Activated naive CD4-positive, alpha-beta T cell treated with Interleukin-2 at 50 U/mL for 16 hours (primary cell): ENCODE measurements at regions not wholly inside any gene's neighbourhood (a gene's known extent, or its start where the extent isn't known, plus 50 kb on each side); places are given as distances from the start of the nearest gene placed in this dataset.
"Not testable (repeated sequence)": the region's sequence is repeated elsewhere in the genome, so short reads cannot be mapped to it uniquely, and the experiment has no call there.

Experiments used
- DNase-seq: peaks from one replicate; pipeline ENCODE4 v3.0.0-alpha.2; 2020

DNA sequence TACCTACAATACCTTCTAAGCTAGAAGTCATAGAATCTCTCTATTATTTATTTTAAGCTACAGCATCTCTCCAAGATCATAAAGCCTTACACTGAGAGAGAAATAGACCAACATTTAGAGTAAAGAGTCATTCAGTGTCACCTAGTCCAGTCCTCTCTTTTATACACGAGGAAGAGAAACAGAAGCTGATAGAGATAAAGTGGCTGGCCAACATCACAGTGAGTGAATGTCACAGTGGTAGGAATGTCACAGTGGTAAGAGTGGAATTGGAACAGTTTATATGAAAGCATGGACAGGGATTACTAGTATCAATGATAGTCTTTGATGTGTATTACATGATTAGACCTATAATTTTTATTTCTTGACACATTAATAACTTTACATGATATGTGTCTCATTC, 307.8 kb upstream of the NBPF12 start:
- not testable (repeated sequence) for DNase-seq

DNA sequence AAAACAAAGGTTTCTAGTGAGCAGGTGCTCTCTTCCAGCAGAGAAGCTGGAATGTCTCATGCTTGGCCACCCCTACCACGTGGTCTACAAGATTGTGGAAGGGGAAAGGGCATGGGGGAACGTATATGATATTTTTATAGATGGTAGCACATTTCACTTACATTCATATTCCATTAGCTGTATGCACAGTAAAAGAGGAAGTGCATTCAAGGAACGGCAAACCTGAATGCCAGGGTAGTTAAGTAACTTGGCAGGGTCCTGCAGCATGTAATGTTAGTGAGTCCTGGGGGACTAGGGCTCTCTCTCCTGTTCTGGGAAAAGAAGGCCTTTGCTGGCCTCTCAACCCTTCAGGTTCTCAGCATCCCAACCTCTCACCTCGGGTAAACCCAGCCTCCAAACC, 319.5 kb upstream of the NBPF12 start:
- DNase-seq = not testable (repeated sequence)

DNA sequence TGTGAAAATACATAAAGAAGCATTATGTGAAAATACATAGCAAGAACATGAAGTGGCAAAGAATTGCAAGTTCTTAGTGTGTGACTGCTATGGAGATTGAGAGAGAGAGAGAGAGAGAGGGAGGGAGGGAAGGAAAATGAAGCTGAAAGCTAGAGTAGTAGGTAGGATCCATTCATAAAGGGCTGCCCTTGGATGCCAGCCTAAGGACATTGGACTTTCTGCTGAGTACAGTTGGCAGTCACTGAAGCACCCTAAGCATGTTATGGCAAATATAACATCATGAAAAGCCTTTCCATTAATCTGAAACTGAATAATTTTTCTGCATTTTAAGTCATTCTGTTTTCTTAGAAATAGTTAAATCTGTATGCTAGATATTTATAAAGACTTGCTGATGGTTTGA, 333.4 kb upstream of the NBPF12 start:
- DNase-seq = not testable (repeated sequence)

DNA sequence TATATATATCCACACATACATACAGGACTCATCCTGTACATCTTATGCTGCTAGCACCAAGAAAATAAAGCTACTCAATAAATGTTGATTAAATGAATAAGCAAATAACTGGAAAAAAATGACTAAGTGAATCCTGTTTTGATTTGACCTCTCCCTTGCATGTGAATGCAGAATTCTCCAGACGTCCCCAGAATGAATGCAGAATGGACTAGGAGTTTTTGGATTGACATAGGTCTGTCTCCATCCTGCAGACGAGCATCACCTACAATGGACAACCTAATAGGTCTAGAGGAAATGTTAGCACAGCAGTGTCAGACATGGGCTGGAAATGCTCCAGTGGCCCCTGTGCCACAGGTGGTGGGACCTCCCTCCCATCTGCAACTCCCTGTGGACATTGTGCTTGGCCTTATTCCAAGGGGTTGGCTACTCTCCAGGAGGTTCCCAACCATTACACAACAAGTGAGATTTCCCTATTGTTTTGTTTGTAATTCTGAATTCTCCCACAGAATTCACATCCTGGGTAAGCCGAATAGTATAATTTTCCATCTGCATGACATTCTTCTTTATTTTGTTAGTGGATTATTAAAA, 337.3 kb upstream of the NBPF12 start:
- DNase-seq = not testable (repeated sequence)

DNA sequence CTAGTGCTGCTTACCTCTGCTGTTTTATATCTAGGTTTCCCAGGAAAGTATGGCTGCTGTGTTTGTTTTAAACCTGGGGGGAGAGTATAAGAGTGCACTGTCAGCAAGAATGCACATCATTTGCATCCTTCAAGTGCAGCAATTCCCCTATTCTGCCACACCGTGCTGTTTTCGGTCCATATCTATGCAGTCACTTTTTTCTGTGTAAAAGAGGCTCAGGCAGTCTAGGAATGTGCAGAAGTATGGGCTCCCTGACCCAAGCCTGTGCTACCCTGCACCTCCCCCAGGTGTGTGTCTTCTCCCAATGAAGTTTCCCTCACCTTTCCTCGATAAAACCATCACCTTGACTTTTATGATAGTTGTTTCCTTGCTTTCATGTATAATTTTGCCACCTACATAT, 338.2 kb upstream of the NBPF12 start:
- DNase-seq = not testable (repeated sequence)

DNA sequence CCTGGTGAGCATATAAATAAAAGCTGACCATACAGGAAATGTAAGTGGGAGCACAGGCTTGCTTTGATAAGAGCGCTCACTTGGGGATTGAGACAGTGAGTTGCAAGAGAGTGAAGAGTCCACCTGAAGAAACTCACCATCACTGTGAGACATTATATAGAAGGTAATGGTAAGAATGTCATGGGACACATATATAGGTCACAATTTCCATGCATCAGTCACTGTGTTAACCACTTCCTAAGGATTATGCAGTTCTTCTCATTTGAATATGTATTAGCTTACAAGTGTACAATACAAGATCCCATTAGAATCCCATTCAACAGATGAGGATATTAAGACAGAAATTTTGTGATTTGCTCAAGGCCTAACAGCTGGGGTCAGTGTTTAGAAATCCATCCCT, 352.4 kb upstream of the NOTCH2NLA start:
- not testable (repeated sequence) for DNase-seq

DNA sequence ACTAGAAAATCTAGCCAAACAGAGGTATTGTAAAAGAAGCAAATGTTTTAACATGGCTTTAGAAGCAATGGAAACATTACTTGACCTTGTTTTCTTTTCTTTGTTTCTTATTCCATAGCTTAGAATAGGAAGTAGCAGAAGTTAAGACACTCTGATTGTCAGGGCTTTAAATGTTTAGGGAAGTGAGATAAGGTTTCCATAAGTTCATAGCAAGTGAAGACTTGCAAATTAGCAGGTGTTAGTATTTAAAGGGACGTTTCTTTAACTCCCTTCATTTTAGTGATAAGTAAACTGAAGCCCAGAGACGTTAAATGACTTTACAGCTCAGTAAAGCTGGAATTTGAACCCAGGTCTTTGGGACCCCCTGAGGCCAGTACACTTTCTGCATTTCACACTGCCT, 338.7 kb upstream of the NOTCH2NLA start:
- not testable (repeated sequence) for DNase-seq

DNA sequence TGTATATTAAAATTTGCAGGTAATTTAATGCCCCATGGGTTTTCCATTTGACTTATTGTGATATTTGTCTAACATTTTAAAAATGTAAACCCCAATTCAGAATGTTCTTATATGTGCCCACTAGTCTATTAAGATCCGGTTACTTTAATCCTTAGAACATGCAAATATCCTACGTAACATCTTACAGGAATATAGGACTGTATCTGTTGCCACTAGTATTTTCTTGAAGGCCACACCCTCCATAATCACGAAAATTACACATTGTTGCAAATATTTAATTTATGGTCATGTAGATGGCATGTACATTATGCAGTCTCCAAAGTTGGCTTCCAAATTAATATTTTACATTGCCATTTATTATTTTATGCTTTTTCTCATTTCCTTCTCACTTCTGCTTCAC, 329.2 kb upstream of the NOTCH2NLA start:
- DNase-seq = not testable (repeated sequence)

DNA sequence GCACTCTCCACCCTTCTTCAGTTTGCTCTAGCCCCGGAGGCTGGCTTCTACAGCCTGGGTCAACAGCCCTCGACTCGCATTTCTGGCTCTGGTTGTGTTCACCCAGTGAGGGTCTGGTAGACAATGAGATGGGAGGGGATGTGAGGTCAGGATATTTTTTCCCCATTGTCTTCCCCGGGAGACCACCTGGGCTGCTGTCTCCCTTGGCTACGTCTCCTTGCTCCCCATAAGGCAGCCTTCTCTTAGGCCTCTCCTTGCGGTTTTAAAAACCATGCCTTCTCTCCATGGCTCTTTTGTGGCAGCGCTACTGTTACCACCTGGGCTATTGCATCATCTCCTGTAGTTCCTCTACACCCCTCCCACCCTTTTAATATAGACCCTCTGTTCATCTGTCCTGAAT, 327.6 kb upstream of the NOTCH2NLA start:
- DNase-seq = not testable (repeated sequence)

DNA sequence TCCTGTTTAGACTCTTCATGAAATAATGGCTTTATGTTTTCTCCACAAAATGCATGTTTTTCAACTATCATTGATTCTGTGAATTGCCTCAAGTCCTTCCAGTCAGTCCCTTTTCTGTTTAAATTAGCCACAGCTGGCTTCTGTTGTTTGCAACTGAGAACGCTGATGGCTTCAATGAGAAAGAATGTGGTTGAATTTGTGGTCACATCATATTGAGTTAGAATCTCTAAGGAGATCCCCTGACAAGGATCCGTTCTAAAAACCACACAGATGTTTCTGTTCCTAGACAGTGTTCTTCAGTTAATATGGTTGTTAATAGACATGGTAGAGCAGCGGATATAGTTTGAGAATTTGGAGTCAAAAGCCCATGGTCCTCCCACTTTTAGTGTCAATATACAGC, 323.6 kb upstream of the NOTCH2NLA start:
- DNase-seq = not testable (repeated sequence)

DNA sequence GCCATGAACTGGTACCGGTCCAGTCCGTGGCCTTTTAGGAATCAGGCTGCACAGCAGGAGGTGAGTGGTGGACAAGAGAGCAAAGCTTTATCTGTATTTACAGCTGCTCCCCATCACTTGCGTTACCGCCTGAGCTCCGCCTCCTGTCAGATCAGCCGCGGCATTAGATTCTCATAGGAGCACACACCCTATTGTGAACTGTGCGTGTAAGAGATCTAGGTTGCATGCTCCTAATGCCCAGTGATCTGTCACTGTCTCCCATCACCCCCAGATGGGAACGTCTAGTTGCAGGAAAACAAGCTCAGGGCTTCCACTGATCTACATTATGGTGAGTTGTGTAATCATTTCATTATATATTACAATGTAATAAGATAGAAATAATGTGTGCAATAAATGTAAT, 319.9 kb upstream of the NOTCH2NLA start:
- not testable (repeated sequence) for DNase-seq

DNA sequence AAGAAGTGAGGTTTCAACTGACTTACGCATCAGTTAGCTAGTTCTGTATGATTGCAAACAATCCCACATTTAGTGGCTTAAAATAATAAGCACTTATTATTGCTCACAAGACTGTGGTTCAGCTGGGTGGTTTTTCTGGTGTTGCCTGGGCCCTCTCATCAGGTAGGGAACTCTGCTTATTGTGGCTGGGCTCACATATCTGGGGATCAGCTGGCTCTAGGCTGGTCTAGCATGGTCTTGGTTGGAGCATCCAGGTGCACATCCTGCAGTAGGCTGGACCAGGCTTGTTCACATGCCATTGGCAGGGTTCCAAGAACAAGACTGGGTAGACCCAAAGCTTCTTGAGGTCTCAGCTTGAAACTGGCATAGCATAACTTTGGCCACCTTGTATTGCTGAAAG, 317.4 kb upstream of the NOTCH2NLA start:
- DNase-seq = not testable (repeated sequence)

DNA sequence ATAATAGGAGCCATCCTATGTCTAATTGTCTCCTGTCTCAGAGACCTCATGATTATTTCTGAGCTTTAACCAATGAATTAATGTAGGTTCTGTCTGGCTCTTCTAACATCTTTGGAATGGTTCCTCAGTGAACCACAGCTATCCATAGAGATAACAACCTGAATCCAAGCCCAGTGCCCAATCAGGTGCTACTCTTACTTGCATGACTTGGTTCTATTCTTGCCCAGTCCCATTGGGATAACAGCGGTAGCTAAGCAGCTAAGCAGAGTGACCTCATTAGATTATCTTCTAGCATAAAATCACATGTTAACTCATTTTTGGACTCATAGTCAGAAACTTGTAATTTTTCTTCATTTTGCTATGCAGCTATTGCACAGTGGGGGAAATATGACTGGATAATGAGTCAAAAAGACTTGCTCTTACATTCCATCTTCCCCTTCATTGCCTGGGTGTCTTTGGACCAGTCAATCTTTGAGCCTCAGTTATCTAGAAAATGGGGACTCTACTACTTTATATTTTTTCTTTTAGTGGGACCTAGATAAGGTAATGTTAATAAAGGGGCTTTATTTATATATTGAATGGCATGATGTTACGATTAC, 309.1 kb upstream of the NOTCH2NLA start:
- not testable (repeated sequence) for DNase-seq

DNA sequence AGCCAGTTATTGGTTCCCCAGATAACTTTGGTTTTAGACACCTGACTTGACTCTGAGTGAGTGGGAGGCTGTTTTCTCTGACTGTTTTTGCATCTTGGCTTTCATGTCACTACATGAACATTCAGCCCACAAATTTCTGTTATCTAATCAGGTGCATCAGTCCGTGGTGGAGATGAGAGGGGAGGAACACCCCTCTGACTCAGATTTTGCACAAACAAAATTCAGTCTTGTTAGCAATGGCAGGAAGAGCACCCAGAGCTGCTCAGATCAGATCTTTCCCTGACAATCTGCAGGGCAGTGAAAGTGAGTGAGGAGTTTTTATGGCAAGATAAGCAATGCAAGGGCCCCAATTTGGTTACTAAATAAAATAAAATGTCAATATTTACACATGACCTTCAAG, 307.2 kb upstream of the NOTCH2NLA start:
- not testable (repeated sequence) for DNase-seq

DNA sequence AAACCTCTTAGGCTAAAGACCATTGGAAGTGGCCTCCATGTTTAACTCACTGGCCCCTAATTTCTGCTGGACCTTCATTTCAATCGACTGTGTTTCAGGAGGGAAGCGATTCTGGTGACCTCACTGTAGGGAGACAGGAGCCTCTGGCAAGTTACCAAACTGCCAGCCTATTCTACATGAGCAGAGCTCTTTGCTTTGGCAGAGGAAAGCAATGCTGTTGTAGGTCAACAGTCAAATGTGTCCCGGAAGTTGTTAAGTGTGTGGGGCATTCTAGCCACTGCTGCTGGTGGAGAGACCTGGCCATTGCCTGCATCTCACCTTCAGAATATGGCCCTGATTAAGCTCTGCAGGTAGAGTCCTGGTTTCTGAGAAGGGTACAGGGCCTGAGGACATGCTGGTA, 306.8 kb upstream of the NOTCH2NLA start:
- not testable (repeated sequence) for DNase-seq

DNA sequence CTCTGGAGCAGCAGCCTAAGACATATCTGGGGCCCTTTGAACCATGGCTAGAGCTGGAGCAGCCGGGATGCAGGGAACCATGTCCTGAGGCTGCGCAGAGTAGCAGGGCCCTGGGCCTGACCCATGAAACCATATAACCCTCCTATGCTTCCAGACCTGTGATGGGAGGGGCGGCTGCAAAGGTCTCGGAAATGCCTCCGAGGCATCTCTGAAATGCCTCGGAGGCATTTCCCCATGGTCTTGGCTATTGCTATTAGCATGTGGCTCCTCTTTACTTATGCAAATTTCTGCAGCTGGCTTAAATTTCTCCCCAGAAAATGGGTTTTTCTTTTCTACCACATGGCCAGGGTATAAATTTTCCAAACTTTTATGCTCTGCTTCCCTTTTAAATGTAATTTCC, 302.1 kb upstream of the NOTCH2NLA start:
- not testable (repeated sequence) for DNase-seq

DNA sequence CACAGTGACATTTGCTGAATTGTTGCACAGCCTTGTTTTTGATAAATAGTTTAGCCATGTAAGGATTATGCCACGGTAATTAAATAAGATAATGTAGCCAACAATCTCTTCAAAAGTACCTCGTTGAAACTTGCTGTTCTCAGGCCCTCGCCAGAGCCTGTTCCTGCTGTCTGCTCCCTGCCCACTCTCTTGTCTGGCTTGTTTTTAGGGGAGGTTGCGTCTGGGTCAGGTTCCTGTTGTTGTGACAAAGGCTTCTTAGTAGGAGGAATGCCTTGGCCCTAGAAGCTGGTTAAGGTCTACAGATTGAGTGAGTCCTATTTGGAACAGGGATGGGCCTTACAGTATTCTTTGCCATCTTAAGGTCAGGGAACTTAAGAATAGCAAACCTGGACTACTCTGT, 294.0 kb upstream of the NOTCH2NLA start:
- DNase-seq = not testable (repeated sequence)

DNA sequence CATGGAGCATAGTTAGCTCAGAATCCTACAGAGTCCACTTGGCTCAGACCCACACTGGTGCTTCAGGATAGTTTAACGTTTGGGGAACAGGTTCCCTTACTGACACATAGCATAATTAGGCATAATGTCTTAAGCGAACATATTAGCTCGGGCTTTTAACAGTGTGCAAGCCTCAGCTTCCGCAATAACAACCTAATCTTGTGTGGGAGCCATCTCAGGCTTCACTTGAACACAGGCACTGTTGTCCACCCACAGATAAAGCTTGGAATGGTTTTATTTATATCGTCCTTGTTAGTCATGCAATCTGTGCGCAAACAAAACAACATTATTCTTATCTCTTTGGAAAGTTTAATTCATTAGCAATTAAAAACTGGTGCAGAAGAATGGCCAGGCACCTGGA, 293.5 kb upstream of the NOTCH2NLA start:
- not testable (repeated sequence) for DNase-seq

DNA sequence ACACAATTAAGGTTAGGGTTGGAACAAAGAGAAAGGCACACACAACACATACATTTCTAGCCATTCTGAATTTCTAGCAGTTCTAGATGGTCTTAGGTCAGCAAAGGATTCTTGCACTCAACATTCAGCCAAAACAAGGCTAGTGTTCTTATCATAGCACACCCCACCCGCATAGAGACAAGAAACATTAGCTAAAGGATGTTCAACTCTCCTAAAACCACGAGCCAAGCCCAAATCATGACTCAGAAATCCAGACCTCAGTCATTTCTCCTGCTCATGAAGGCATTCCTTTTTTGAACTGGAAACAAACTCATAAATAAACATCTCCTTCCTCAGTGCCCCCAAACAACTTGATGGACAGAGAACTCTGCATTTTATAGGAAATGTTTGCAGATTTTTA, 293.0 kb upstream of the NOTCH2NLA start:
- DNase-seq = not testable (repeated sequence)

DNA sequence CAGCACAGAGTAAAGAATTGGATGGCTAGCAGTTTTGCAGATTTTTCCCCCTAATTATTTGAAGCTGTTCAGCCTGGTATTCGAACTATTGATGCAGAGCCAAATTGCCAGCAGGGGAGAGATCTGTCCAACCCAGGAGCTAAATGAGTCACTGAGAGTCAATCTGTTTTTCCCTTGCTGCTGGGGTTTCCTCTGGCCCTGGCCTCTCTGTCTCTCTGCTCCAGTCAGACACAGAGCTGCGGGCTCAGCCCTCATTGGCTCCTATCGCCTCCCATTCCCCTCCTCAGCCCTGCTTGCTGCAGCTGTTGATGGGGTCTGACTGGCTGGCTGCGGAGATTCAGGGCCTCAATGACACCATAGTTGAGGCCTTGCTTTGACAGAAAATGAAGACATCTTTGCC, 284.9 kb upstream of the NOTCH2NLA start:
- DNase-seq = not testable (repeated sequence)

DNA sequence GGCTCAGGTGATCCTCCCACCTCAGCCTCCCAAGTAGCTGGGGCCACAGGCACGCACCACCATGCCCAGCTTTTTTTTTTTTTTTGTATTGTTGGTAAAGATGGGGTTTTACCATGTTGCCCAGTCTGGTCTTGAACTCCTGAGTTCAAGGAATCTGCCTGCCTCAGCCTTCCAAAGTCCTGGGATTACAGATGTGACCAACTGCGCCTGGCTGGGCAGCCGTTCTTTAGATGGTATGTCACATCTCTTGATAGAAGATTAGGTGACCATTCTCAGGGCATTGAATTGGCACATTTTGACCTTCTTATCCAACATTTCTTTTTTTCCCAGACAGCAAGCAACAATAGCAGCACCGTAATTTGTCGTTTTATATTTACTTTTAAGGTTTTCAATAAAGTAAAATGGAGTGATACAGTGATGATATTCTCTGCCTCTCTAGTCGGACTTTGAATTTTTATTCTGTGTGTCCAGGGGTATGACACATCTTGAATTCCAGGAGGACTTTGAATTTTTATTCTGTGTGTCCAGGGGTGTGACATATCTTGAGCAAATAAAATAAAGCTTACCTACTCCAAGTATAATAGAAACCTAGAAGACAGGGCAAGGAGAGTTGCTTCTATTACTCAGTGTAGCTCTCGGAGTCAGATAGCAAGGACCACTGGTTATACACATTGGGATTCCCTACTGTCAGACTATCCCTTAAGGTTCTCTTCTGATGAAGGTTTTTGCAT, 282.4 kb upstream of the NOTCH2NLA start:
- DNase-seq = not testable (repeated sequence)

DNA sequence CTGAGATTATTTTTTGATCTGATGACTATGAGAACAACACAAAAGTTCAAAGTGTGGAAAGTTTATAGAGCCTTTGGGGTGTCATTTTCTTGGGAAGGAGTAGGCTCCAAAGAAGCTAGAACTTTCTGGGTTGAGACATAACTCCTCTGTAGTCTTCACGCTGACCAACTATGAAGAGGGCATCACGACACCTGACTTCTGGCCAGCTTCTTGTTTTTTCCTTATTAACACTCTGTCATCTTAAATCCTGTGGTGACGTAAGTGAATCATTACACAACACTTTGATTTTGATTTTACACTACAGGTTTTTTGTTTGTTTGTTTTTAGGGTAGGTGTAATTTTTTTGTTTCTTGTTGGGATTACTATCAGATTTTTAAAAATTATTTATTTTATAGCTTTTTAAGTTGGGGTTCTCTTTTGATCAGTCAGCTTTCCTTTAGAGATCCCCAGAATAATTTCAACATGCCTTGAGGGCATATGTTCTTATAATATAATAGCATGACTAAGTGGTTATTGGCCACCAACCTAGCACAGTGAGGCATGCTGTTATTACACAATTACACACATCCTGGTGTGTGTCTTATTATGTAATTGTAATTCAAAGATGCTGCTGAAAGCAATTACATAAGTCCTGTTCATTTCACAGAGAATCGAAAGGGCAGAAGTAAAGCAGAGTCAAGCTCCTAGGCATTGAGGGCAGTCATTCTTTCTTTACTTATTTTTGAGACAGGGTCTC, 281.6 kb upstream of the NOTCH2NLA start:
- not testable (repeated sequence) for DNase-seq

DNA sequence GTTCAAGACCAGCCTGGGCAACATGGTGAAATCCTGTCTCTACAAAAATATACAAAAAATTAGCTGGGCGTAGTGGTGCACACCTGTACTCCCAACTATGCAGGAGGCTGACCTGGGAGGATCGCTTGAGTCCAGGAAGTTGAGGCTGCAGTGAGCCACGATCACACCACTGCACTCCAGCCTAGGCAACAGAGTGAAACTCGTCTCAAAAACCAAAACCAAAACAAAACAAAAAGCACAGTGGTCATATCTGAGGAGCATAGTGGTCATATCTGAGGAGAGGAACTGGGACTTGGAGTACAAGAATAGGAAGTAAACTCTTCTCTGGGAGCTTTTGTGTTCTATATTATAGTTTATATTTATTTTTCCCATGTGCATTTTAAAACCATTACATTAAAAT, 275.3 kb upstream of the NOTCH2NLA start:
- DNase-seq = not testable (repeated sequence)
